ENCODE measurements at regions not wholly inside any gene's neighbourhood (a gene's known extent, or its start where the extent isn't known, plus 50 kb on each side); places are given as distances from the start of the nearest gene placed in this dataset.
"Not testable (repeated sequence)": the region's sequence is repeated elsewhere in the genome, so short reads cannot be mapped to it uniquely, and the experiment has no call there.

DNA sequence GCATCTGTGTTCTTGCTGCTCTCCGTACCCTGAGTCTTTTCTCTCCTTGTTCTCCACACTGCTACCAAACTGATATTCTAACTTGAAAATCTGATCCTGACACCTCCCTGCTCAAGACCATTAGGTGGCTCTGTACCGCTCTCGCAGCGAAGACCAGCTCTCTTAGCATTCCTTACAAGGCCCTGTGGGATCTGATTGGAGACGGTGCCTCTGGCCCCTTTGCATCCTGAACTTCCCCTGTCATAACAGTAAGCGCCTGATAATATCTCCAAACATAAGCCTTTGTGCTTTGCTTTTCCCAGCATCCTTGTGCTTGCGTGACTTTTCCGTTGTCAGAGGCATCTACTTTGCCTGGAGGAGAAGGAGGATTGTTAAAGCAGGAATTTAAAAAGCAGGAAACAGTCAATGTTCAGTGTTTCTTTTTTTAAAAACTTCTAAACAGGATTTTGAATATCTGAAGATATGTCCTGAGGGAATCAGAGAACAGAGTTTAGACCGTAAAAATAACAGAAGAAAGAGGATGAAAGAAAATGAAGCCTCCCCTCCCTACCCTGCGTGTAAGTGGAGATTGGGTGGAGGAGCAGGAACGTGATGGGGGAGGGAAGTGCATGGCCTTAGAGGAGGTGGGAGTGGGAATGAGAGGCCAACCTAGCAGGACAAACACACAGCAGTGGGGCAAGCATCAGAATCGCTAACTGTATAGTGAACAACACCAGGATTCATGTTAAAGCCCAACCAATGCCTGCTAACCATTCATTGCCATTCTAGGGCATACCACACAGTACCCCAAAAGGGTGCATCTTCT, 89.2 kb upstream of the STMND1 start:
- peak in 15 of 51 donors; percentile 3 to 39 (median 16) for DNase-seq

DNA sequence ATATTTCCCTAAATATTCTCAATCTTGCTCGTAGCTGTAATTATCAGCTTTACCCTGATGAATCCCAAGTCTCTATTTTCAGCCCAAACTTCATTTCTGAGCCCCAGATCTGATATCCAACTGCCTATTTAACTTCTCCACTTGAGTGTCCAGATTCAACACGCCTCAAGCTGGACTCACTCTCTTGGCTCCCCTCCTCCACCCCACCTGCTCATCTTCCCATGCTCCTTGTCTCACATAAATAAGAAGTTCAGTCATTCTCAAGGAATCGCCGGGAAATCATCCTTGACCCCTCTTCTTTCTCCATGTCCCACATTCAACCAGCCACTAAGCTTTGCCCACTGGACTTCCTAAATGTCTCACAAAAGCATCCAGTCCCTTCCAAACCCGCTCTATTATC, 89.9 kb upstream of the STMND1 start:
- no peak for DNase-seq

DNA sequence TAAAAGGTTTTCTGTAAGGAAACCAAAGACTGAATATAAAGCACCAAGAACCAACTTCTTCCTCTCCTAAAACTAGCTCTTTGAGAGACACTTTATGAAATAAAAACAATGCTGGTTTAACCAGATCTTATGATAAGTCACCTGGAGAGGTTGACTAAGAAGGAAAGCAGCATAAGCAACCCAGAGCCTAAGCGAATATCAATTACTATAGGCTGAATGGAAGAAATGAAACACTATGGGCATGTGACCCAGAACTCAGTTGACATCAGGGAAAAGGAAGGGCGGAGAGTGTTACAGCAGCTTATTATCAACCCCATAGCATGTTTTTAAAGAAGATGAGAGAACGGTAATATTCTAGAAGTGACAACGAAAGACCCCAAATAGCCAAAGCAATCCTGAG, 94.1 kb upstream of the STMND1 start:
- DNase-seq = no peak

DNA sequence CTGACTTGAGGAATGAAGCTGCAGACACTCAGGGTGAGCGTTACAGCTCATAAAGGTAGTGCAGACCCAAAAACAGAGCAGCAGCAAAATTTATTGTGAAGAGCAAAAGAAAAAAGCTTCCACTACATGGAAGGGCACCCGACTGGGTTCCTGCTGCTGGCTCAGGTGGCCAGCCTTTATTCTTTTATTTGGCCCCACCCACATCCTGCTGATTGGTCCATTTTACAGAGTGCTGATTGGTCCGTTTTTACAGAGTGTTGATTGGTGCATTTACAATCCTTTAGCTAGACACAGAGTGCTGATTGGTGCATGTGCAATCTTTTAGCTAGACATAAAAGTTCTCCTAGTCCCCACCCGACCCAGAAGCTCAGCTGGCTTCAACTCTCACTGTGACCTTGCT, 95.3 kb upstream of the STMND1 start:
- DNase-seq = no peak

GRCh38 chr6:17004269-17004668, 97.6 kb upstream of the STMND1 start:
- DNase-seq = peak in 1 of 51 donors; percentile 48

DNA sequence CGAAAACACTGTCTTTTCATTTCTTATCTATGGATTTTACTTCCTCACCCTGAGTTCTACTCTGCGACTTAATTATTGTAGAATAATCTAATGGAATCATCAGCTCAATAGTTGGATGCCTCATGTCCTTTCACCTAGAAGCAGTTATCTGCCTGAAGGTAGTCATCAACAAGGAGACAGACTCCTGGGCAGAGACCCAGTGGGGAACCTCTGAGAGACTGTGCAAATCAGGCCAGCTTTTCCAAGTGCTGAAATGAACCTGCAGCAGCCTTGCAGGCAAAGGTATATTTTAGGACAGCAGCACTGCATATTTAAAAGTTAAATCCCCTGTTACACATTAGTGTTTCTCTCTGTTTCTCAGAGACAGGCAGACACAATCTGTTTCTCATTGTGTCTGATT, 99.7 kb upstream of the STMND1 start:
- no peak for DNase-seq

- DNase-seq = no peak
Measured at GRCh38 chr6:17001188-17001587, 100.7 kb upstream of the STMND1 start.

- DNase-seq = no peak
Measured at GRCh38 chr6:16999491-17000436, 102.1 kb upstream of the STMND1 start.

GRCh38 chr6:16998461-16998860, 103.4 kb upstream of the STMND1 start:
- no peak for DNase-seq

DNA sequence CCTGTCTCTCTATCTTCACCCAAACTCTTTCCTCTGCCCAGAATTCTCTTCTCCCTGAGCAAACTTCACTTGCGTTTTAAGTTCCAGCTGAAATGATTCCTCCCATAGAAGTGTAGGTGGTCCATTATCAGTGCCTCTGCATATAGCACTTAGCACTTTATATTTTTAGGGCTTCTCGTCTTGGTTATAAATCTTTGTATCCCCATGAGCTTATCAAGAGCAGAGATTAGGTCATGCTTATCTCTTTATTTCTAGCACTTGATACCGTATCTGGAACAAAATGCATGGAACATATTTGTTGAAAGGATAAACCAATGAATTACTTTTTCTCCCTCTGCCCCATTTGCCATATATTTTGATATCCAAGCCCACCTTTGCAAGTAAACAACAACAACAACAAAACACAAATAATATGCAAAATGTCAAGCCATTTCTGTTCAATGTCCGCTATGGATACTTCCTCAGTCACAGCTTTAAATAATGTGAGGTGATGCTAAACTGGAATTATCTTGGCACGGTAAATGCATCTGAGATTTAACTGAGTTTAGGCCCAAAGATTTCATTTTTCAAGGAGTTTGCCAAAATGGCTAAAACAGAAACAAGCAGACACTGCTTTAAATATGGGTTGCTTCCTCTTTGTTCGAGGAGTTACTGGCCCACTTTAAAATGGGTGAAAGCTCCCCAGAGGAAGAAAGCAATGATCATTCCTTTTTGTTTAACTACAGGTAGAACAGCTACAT, 106.2 kb upstream of the STMND1 start:
- no peak for DNase-seq

- peak in 5 of 51 donors; percentile 3 to 38 (median 7) for DNase-seq
Measured at GRCh38 chr6:16993396-16993795, 108.5 kb upstream of the STMND1 start.

DNA sequence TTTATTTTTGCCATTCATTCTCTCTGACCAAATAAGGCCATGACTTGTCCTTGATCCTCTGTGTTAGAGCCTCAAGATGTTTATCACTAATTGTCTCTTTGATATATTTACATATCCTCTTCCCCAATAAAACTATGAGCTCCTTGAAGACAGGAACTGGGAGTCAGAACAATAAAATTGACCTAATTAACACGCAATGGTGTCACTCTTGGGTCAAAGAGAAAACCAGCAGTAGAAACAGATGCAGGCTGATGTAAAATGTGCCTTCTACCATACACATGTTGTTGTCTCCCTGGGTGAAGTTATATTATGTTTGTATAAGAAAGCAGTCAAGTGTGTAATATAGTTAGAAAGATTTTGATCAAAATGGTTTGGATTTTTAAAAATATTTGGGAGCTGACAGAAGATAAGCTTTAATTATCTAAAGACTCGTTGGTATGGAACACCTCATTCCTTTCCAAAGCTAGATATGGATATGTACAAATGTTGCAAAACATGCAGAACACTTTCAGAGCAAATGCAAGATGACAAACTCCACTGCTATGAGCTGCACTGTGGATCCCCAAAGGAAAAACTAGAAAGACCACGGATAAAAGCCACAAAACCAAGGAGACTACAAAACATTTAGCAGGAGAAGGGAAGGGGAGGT, 109.7 kb upstream of the STMND1 start:
- no peak for DNase-seq

DNA sequence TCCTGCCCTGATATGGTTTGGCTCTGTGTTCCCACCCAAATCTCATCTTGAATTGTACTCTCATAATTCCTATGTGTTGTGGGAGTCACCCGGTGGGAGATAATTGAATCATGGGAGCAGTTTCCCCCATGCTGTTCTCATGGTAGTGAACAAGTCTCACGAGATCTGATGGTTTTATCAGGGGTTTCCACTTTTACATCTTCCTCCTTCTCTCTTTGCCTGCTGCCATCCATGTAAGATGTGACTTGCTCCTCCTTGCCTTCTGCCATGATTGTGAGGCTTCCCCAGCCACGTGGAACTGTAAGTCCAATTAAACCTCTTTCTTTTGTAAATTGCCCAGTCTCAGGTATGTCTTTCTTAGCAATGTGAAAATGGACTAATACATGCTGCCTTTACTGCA, 111.9 kb upstream of the STMND1 start:
- not testable (repeated sequence) for DNase-seq

DNA sequence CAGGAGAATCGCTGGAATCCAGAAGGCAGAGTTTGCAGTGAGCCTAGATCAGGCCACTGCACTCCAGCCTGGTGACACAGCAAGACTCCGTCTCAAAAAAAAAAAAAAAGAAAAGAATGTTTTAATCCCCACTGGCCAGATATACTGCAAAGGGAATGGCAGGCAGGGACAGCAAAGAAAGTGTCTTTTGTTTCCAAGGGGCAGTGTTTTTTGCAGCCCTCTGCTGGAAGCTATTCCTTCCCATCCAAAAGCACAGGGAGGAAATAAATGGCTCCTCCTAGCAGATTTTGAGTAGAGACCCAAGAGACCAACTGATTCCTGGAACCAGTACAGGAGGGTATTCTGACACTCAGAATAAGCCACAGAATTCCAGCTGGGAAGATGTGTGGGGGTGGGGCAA, 112.5 kb upstream of the STMND1 start:
- DNase-seq = no peak

DNA sequence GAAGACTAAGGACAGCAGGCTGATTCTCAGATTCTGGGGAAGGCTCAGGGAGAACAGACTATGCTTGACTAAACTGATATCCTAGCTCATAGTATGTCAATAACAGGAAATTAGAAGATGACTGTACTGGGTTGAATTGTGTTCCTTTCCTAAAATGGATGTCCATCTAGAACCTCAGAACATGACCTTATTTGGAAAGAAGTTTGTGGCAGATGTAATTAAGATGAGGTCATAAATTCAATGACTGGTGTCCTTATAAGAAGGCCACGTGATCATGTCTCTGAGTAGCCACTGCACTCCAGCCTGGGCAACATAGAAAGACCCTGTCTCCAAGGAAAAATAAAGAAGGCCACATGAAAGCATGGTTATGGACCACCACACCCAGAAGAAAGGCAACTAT, 113.9 kb upstream of the STMND1 start:
- DNase-seq = no peak

- no peak for DNase-seq
Measured at GRCh38 chr6:16985513-16986284, 116.2 kb upstream of the STMND1 start.

GRCh38 chr6:16982807-16983206, 119.0 kb upstream of the STMND1 start:
- peak in 5 of 51 donors; percentile 1 to 10 (median 3) for DNase-seq

DNA sequence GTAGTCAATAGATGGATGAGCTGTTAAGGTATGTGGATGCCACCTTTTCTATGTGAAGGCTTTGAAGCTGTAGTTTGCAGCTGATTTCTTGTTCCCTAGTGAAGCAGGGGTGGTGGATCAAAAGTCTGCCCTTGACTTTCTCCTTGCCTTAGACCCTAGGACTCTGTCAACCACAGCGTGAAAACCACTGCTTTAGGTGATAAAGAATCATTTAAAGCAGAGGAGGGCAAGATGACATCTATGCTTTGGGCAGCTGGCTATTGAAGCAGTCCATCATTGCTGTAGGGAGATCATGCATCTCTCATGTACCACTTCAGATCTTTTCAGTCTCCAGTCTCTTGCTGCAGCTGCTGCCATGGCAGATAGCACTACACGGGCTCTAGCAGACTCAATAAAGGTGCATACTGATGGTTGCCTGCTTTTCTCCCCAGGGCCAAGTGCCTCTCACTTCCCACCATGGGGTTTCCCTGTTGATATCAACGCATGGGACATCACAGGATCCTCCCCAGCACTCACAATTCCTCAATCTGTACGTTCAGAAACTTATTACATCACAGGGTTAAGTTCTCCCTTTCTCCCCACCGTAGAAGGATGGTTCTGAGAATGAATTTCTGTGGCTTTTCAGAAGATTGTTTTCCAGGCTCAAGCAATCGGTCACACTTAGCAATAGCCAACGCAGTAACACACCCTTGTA, 122.0 kb upstream of the STMND1 start:
- no peak for DNase-seq

DNA sequence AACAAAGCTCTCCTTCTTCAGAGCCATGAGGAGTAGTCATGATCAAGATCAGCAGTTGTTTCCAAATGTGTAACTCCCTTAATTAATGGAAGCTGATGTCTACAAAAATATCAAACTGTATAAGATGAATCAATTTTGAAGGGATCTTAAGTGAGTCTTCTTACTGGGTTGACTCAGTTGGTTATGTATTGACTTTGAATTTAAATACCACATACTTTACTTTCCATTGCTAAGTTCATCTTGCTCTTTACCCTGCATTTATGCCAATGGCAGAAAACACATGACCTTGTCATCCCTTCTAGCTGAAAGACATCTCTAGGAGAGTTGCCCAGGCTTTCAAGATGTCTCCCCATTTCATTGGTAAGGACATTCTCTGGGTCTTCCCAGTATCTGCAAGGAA, 123.2 kb upstream of the STMND1 start:
- no peak for DNase-seq
